Natural killer cell (primary cell): ENCODE measurements at regions not wholly inside any gene's neighbourhood (a gene's known extent, or its start where the extent isn't known, plus 50 kb on each side); places are given as distances from the start of the nearest gene placed in this dataset.

Source experiments
- ATAC-seq, 3 donors: fragments of 150-1000 bp in 2 of 3; fragments of 200-7000 bp in 1 of 3; cut with Tn5 transposase; 1 replicate in 1 of 3; 2 replicates in 2 of 3; pipeline ENCODE4 v1.10.0; 2021; ENCODE audit warnings: mild to moderate bottlenecking in 2 of 3, moderate library complexity in 2 of 3
- DNase-seq, 2 donors: peaks; one replicate each; pipeline versions ENCODE4 v3.0.0 to v3.0.0-alpha.2; 2013 to 2021; ENCODE audit warnings: mixed read lengths in 1 of 2
- H3K27ac ChIP-seq: one replicate; pipeline ENCODE4 v1.5.1; 2013; ENCODE audit warnings: mild to moderate bottlenecking, low read length
- H3K27me3 ChIP-seq: one replicate; pipeline ENCODE4 v1.6.1; 2013; ENCODE audit warnings: low read length; ENCODE audit not compliant: control insufficient read depth, insufficient read depth
- H3K36me3 ChIP-seq: one replicate; pipeline ENCODE4 v1.6.1; 2013; ENCODE audit warnings: low read length; ENCODE audit not compliant: control insufficient read depth, insufficient read depth
- H3K4me1 ChIP-seq: one replicate; pipeline ENCODE4 v1.6.1; 2013; ENCODE audit warnings: low read length; ENCODE audit not compliant: control insufficient read depth, insufficient read depth
- H3K4me3 ChIP-seq: one replicate; pipeline ENCODE4 v1.5.1; 2013; ENCODE audit warnings: low read length
- H3K9me3 ChIP-seq: one replicate; pipeline ENCODE4 v1.6.1; 2013; ENCODE audit warnings: low read length; ENCODE audit not compliant: control insufficient read depth, insufficient read depth
- H3K27ac Mint-ChIP-seq, 2 donors: one replicate each; pipeline ENCODE4 v1.8.0; 2022; ENCODE audit warnings: mild to moderate bottlenecking in 2 of 2, mixed read lengths in 2 of 2, moderate library complexity in 1 of 2
- H3K27me3 Mint-ChIP-seq, 2 donors: one replicate each; pipeline ENCODE4 v1.8.0; 2022; ENCODE audit warnings: low read depth in 2 of 2, mixed read lengths in 2 of 2
- H3K36me3 Mint-ChIP-seq: one replicate; pipeline ENCODE4 v1.8.0; 2022; ENCODE audit warnings: mixed read lengths
- H3K4me1 Mint-ChIP-seq, 2 donors: one replicate each; pipeline ENCODE4 v1.8.0; 2022; ENCODE audit warnings: mixed read lengths in 2 of 2
- H3K4me3 Mint-ChIP-seq: one replicate; pipeline ENCODE4 v1.8.0; 2022; ENCODE audit warnings: mild to moderate bottlenecking, moderate library complexity, mixed read lengths
- H3K9me3 Mint-ChIP-seq, 2 donors: one replicate each; pipeline ENCODE4 v1.8.0; 2022; ENCODE audit warnings: mixed read lengths in 2 of 2
- CTCF ChIP-seq: fragments of 200-600 bp; IDR thresholded peaks from one replicate; pipeline ENCODE4 v1.8.0; 2022; ENCODE audit warnings: antibody characterized with exemption
- WGBS: methylation state at CpG from one replicate; pipeline ENCODE4 v1.1.7; 2013; ENCODE audit warnings: missing lambda C conversion rate; ENCODE audit not compliant: insufficient coverage; 5-methylcytosine and 5-hydroxymethylcytosine counted together
- intact Hi-C: fragments of 100-400 bp; cut with micrococcal nuclease; formaldehyde crosslinking; loops from one replicate; pipeline ENCODE4 v1.14.2; 2022

GRCh38 chr1:192939440-192939839 lies 119.7 kb downstream of the UCHL5 start:
- TF ChIP-seq CTCF, result no peak
- no peaks in the 10 kb centered on the region for H3K36me3 ChIP-seq
- no peak overlapping the region for H3K27ac ChIP-seq
- no peak overlapping the region for H3K4me3 ChIP-seq
- H3K9me3 ChIP-seq, result no peaks in the 10 kb centered on the region
- peaks cover 2% of the 10 kb centered on the region for H3K4me1 ChIP-seq
- ATAC-seq (no peak), DNase-seq (no peak)
- H3K4me1 Mint-ChIP-seq, result peaks cover 14 to 22% of the 10 kb centered on the region in 2 donors
- H3K4me3 Mint-ChIP-seq, result no peak overlapping the region
- H3K36me3 Mint-ChIP-seq, result no peaks in the 10 kb centered on the region
- no peaks in the 10 kb centered on the region for H3K27me3 Mint-ChIP-seq
- WGBS, result 91% methylated on average over 2 of the region's 2 CpGs
- H3K9me3 Mint-ChIP-seq, result no peaks in the 10 kb centered on the region
- intact Hi-C loops, result no loop called here
- H3K27ac Mint-ChIP-seq, result no peak overlapping the region
- H3K27me3 ChIP-seq, result no peaks in the 10 kb centered on the region

- no peak overlapping the region for H3K27ac Mint-ChIP-seq
- ATAC-seq, result no peak
- no peak for TF ChIP-seq CTCF
- intact Hi-C loops, result no loop called here
- no peaks in the 10 kb centered on the region for H3K36me3 Mint-ChIP-seq
- no peaks in the 10 kb centered on the region for H3K27me3 ChIP-seq
- H3K27me3 Mint-ChIP-seq, result no peaks in the 10 kb centered on the region
- peaks cover 12 to 24% of the 10 kb centered on the region in 2 donors for H3K4me1 Mint-ChIP-seq
- H3K27ac ChIP-seq, result no peak overlapping the region
- H3K9me3 ChIP-seq, result no peaks in the 10 kb centered on the region
- no peak for DNase-seq
- H3K4me3 ChIP-seq, result no peak overlapping the region
- H3K4me1 ChIP-seq, result peaks cover 2% of the 10 kb centered on the region
- H3K9me3 Mint-ChIP-seq, result no peaks in the 10 kb centered on the region
- H3K4me3 Mint-ChIP-seq, result no peak overlapping the region
- H3K36me3 ChIP-seq, result no peaks in the 10 kb centered on the region
Observed at GRCh38 chr1:192940658-192941057, 118.5 kb downstream of the UCHL5 start.

- no peaks in the 10 kb centered on the region for H3K9me3 Mint-ChIP-seq
- no peaks in the 10 kb centered on the region for H3K27me3 Mint-ChIP-seq
- Histone ChIP-seq H3K9me3 (no peaks in the 10 kb centered on the region), H3K4me3 (no peak overlapping the region), H3K27ac (no peak overlapping the region), H3K36me3 (no peaks in the 10 kb centered on the region), H3K27me3 (no peaks in the 10 kb centered on the region), H3K4me1 (peaks cover 2% of the 10 kb centered on the region)
- intact Hi-C loops, result no loop called here
- no peak overlapping the region for H3K27ac Mint-ChIP-seq
- no peaks in the 10 kb centered on the region for H3K36me3 Mint-ChIP-seq
- TF ChIP-seq CTCF, result no peak
- H3K4me1 Mint-ChIP-seq, result peaks cover 0 to 12% of the 10 kb centered on the region in 2 donors
- no peak overlapping the region for H3K4me3 Mint-ChIP-seq
- WGBS, result 95% methylated on average over 2 of the region's 5 CpGs
- DNase-seq (no peak), ATAC-seq (peak in 1 of 3 donors; percentile 48)
Observed at GRCh38 chr1:192941722-192942411, 117.3 kb downstream of the UCHL5 start.

GRCh38 chr1:192943108-192943507 lies 116.1 kb downstream of the UCHL5 start:
- no peaks in the 10 kb centered on the region for H3K4me1 ChIP-seq
- intact Hi-C loops, result no loop called here
- 99% methylated on average over 3 of the region's 3 CpGs for WGBS
- no peak overlapping the region for H3K4me3 ChIP-seq
- ATAC-seq, result no peak
- H3K4me1 Mint-ChIP-seq, result peaks cover 0 to 3% of the 10 kb centered on the region in 2 donors
- H3K4me3 Mint-ChIP-seq, result no peak overlapping the region
- peaks cover 7% of the 10 kb centered on the region for H3K36me3 Mint-ChIP-seq
- no peaks in the 10 kb centered on the region for H3K27me3 ChIP-seq
- H3K27ac Mint-ChIP-seq, result no peak overlapping the region
- no peak overlapping the region for H3K27ac ChIP-seq
- no peaks in the 10 kb centered on the region for H3K9me3 ChIP-seq
- TF ChIP-seq CTCF, result no peak
- H3K36me3 ChIP-seq, result no peaks in the 10 kb centered on the region
- no peaks in the 10 kb centered on the region for H3K27me3 Mint-ChIP-seq
- no peak for DNase-seq
- no peaks in the 10 kb centered on the region for H3K9me3 Mint-ChIP-seq
